ENCODE measurements at regions not wholly inside any gene's neighbourhood (a gene's known extent, or its start where the extent isn't known, plus 50 kb on each side); places are given as distances from the start of the nearest gene placed in this dataset.

DNA sequence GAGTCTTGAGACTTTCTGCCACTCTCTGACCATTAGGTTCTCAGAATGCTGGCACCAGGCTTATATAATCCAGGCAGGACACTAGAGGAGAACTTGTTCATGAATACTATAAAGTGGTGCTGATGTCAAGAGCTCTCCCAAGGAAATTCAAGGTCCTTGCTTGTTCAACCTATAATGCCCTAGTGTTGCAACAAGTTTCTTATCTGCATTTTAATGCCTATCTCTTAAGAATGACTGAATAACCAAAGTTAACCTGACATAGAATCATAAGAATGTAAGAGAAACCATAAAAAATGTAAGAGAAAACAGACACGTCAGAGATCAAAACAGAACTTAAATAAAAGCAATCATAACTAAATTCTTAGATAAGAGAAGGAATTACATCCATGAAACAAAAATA, 640.8 kb upstream of the SGCD start:
- TF ChIP-seq POLR2A (IDR thresholded peaks at IDR 0.05) (no peak), CTCF (IDR thresholded peaks at IDR 0.05) (no peak)
